Heart left ventricle (tissue), 13 donors: ENCODE measurements at regions not wholly inside any gene's neighbourhood (a gene's known extent, or its start where the extent isn't known, plus 50 kb on each side); places are given as distances from the start of the nearest gene placed in this dataset.

Experiments
- POLR2A ChIP-seq, 2 donors: fragments of 450-650 bp; IDR thresholded peaks; one replicate each; pipeline ENCODE4 v1.6.1; 2017; ENCODE audit warnings: antibody characterized with exemption in 2 of 2, mild to moderate bottlenecking in 2 of 2, moderate library complexity in 2 of 2
- TF ChIP-seq, protein P1 (sequence below), 12 donors: fragments of 200-600 bp; sonication (generic) in 4 of 12; IDR thresholded peaks; one replicate each; pipeline versions ENCODE4 v1.5.0 to v1.8.0; 2018 to 2022; ENCODE audit warnings: antibody characterized with exemption in 12 of 12, mild to moderate bottlenecking in 5 of 12
- donor health status: ischemic (EF 13 %, LVEDD 7.1; RV severe dilation, severe dysfunction).
- donor health status: DM: no; HTN: yes; CAD: no.
- donor health status: DM: no; HTN: no; CAD: no.
- donor health status: ischemic (EF 25% LVEDD 6.9; RV normal size, moderate dysfunction).
- donor health status: ischemic (EF 25% LVEDD 5.7; RV mildly dilated, moderate dysfunction).
- donor health status: ischemic (EF 35%, LVEDD 5.7; RV mildly dilated, moderate dysfunction).
- donor health status: nonischemic (EF 11% LVEDD 7.7; RV severe dilation, severe dysfunction).
- donor health status: DM: yes; HTN: yes; CAD: no.
- donor health status: PGD.
- donor health status: ischemic (EF 29% LVEDD 5.4; RV normal size, mild dysfunction).
- donor health status: nonischemic (EF 23%, LVEDD 6.1; RV moderate dilation, normal function).

DNA sequence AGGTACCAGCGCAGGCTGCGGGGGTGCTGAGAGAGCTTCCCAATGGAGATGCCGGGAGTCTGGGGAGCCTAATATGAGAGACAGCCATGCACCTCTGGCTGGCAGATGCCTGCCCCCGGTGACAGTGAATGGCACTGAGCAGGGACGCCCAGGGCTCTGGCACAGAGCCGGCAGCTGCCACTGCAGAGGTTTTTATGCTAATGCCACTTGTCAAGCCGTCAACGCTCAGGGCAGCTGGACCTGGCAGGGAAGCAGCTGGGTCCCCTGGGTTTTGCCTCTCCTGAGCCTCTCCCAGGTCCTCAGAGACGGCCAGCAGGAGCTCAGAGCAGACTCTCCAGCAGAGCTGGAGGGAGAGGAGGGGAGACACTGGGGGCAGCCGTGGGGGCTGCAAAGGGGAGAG, 573.6 kb downstream of the BUD13 start:
- TF ChIP-seq, protein P1, sequence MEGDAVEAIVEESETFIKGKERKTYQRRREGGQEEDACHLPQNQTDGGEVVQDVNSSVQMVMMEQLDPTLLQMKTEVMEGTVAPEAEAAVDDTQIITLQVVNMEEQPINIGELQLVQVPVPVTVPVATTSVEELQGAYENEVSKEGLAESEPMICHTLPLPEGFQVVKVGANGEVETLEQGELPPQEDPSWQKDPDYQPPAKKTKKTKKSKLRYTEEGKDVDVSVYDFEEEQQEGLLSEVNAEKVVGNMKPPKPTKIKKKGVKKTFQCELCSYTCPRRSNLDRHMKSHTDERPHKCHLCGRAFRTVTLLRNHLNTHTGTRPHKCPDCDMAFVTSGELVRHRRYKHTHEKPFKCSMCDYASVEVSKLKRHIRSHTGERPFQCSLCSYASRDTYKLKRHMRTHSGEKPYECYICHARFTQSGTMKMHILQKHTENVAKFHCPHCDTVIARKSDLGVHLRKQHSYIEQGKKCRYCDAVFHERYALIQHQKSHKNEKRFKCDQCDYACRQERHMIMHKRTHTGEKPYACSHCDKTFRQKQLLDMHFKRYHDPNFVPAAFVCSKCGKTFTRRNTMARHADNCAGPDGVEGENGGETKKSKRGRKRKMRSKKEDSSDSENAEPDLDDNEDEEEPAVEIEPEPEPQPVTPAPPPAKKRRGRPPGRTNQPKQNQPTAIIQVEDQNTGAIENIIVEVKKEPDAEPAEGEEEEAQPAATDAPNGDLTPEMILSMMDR (IDR thresholded peaks at IDR 0.05), result no peak
- TF ChIP-seq POLR2A (IDR thresholded peaks at IDR 0.05), result no peak
